Breast epithelium (tissue), 3 donors: ENCODE measurements at regions not wholly inside any gene's neighbourhood (a gene's known extent, or its start where the extent isn't known, plus 50 kb on each side); places are given as distances from the start of the nearest gene placed in this dataset.

Experiments
- CTCF ChIP-seq, 3 donors: fragments of 450-650 bp; IDR thresholded peaks; one replicate each; pipeline ENCODE4 v1.5.1; 2016 to 2017; ENCODE audit warnings: antibody characterized with exemption in 3 of 3, mild to moderate bottlenecking in 3 of 3, moderate library complexity in 3 of 3
- POLR2AphosphoS5 ChIP-seq, 3 donors: sonication (generic); formaldehyde crosslinking; IDR thresholded peaks; one replicate each; pipeline ENCODE4 v1.6.1; 2017; ENCODE audit warnings: antibody characterized with exemption in 3 of 3

DNA sequence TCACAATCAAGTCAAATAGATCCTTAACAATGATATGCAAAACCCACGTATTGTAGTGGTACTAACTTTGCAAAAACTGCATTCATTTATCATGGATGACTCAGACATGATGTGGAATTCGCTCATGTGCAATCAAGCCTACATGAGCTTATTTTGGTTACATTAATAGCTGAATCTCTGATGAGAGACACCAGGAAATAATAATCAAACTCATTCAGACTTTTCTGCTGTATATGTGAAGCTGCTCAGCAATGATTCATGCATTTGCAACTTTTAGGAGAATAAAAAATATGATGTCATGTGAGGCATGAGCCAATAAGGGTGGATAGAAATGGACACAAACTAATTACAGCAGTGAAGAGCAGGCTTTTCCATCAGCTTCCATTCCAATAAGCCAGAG is 1075.8 kb upstream of the TMEM132C start:
- TF ChIP-seq CTCF (IDR thresholded peaks at IDR 0.05) (no peak), POLR2AphosphoS5 (IDR thresholded peaks at IDR 0.05) (no peak)
